ENCODE measurements at regions not wholly inside any gene's neighbourhood (a gene's known extent, or its start where the extent isn't known, plus 50 kb on each side); places are given as distances from the start of the nearest gene placed in this dataset.
A peak's percentile ranks its signal among the peaks of the same experiment; 100 is the strongest.
"Not testable (repeated sequence)": the region's sequence is repeated elsewhere in the genome, so short reads cannot be mapped to it uniquely, and the experiment has no call there.

- Mint-ChIP-seq H3K27ac (no peak overlapping the region), H3K36me3 (ENCODE audit: low read depth) (peaks cover 5% of the 10 kb centered on the region), H3K4me3 (no peak overlapping the region), H3K27me3 (ENCODE audit: low read depth) (no peaks in the 10 kb centered on the region), H3K4me1 (ENCODE audit: low read depth) (peaks cover 18% of the 10 kb centered on the region), H3K9me3 (peaks cover 39% of the 10 kb centered on the region)
Observed at GRCh38 chr6:4212588-4212987, 77.2 kb upstream of the ECI2 start.

GRCh38 chr6:4210629-4211419 is 75.4 kb upstream of the ECI2 start:
- H3K4me1 Mint-ChIP-seq (ENCODE audit: low read depth) = peaks cover 20% of the 10 kb centered on the region
- H3K9me3 Mint-ChIP-seq = peaks cover 27% of the 10 kb centered on the region
- no peak overlapping the region for H3K4me3 Mint-ChIP-seq
- H3K27me3 Mint-ChIP-seq (ENCODE audit: low read depth) = no peaks in the 10 kb centered on the region
- H3K36me3 Mint-ChIP-seq (ENCODE audit: low read depth) = peaks cover 5% of the 10 kb centered on the region
- peak overlapping the region; percentile 69 for H3K27ac Mint-ChIP-seq

GRCh38 chr6:4209196-4209595 is 73.8 kb upstream of the ECI2 start:
- Mint-ChIP-seq H3K36me3 (ENCODE audit: low read depth) (peaks cover 5% of the 10 kb centered on the region), H3K4me3 (no peak overlapping the region), H3K4me1 (ENCODE audit: low read depth) (peaks cover 20% of the 10 kb centered on the region), H3K27me3 (ENCODE audit: low read depth) (peaks cover 6% of the 10 kb centered on the region), H3K9me3 (peaks cover 28% of the 10 kb centered on the region), H3K27ac (peak overlapping the region; percentile 60)

- Mint-ChIP-seq H3K9me3 (peaks cover 23% of the 10 kb centered on the region), H3K4me3 (no peak overlapping the region), H3K27ac (no peak overlapping the region), H3K4me1 (ENCODE audit: low read depth) (peaks cover 20% of the 10 kb centered on the region), H3K27me3 (ENCODE audit: low read depth) (peaks cover 6% of the 10 kb centered on the region), H3K36me3 (ENCODE audit: low read depth) (peaks cover 5% of the 10 kb centered on the region)
Observed at GRCh38 chr6:4208158-4208557, 72.8 kb upstream of the ECI2 start.

- H3K36me3 Mint-ChIP-seq (ENCODE audit: low read depth); H3K27ac Mint-ChIP-seq; H3K4me1 Mint-ChIP-seq (ENCODE audit: low read depth); H3K4me3 Mint-ChIP-seq: not testable (repeated sequence)
- Mint-ChIP-seq H3K27me3 (ENCODE audit: low read depth) (peaks cover 12% of the 10 kb centered on the region), H3K9me3 (peaks cover 17% of the 10 kb centered on the region)
Observed at GRCh38 chr6:4203642-4204417, 68.5 kb upstream of the ECI2 start.

GRCh38 chr6:4192627-4193026 is 57.3 kb upstream of the ECI2 start:
- no peak overlapping the region for H3K4me3 Mint-ChIP-seq
- H3K9me3 Mint-ChIP-seq = no peaks in the 10 kb centered on the region
- no peaks in the 10 kb centered on the region for H3K36me3 Mint-ChIP-seq (ENCODE audit: low read depth)
- H3K27ac Mint-ChIP-seq = no peak overlapping the region
- no peaks in the 10 kb centered on the region for H3K4me1 Mint-ChIP-seq (ENCODE audit: low read depth)
- H3K27me3 Mint-ChIP-seq (ENCODE audit: low read depth) = no peaks in the 10 kb centered on the region

GRCh38 chr6:4192173-4192572 is 56.8 kb upstream of the ECI2 start:
- Mint-ChIP-seq H3K9me3 (no peaks in the 10 kb centered on the region), H3K27ac (no peak overlapping the region), H3K36me3 (ENCODE audit: low read depth) (no peaks in the 10 kb centered on the region), H3K27me3 (ENCODE audit: low read depth) (no peaks in the 10 kb centered on the region), H3K4me3 (no peak overlapping the region), H3K4me1 (ENCODE audit: low read depth) (no peaks in the 10 kb centered on the region)

GRCh38 chr6:4191271-4191721 is 55.9 kb upstream of the ECI2 start:
- H3K9me3 Mint-ChIP-seq = no peaks in the 10 kb centered on the region
- H3K27ac Mint-ChIP-seq = no peak overlapping the region
- H3K4me1 Mint-ChIP-seq (ENCODE audit: low read depth) = no peaks in the 10 kb centered on the region
- no peaks in the 10 kb centered on the region for H3K27me3 Mint-ChIP-seq (ENCODE audit: low read depth)
- no peaks in the 10 kb centered on the region for H3K36me3 Mint-ChIP-seq (ENCODE audit: low read depth)
- H3K4me3 Mint-ChIP-seq = no peak overlapping the region

- no peaks in the 10 kb centered on the region for H3K9me3 Mint-ChIP-seq
- H3K27ac Mint-ChIP-seq = no peak overlapping the region
- no peak overlapping the region for H3K4me3 Mint-ChIP-seq
- peaks cover 3% of the 10 kb centered on the region for H3K4me1 Mint-ChIP-seq (ENCODE audit: low read depth)
- H3K27me3 Mint-ChIP-seq (ENCODE audit: low read depth) = peaks cover 8% of the 10 kb centered on the region
- H3K36me3 Mint-ChIP-seq (ENCODE audit: low read depth) = no peaks in the 10 kb centered on the region
Observed at GRCh38 chr6:4189249-4189648, 53.9 kb upstream of the ECI2 start.

- H3K9me3 Mint-ChIP-seq = no peaks in the 10 kb centered on the region
- no peaks in the 10 kb centered on the region for H3K36me3 Mint-ChIP-seq (ENCODE audit: low read depth)
- peaks cover 3% of the 10 kb centered on the region for H3K4me1 Mint-ChIP-seq (ENCODE audit: low read depth)
- peaks cover 8% of the 10 kb centered on the region for H3K27me3 Mint-ChIP-seq (ENCODE audit: low read depth)
- no peak overlapping the region for H3K4me3 Mint-ChIP-seq
- no peak overlapping the region for H3K27ac Mint-ChIP-seq
Observed at GRCh38 chr6:4188801-4189200, 53.4 kb upstream of the ECI2 start.

GRCh38 chr6:4187480-4187879 is 52.1 kb upstream of the ECI2 start:
- Mint-ChIP-seq H3K36me3 (ENCODE audit: low read depth) (no peaks in the 10 kb centered on the region), H3K27me3 (ENCODE audit: low read depth) (peaks cover 8% of the 10 kb centered on the region), H3K27ac (no peak overlapping the region), H3K9me3 (no peaks in the 10 kb centered on the region), H3K4me3 (no peak overlapping the region), H3K4me1 (ENCODE audit: low read depth) (peaks cover 3% of the 10 kb centered on the region)

GRCh38 chr6:4186385-4186784 is 51.0 kb upstream of the ECI2 start:
- Mint-ChIP-seq H3K27me3 (ENCODE audit: low read depth) (peaks cover 8% of the 10 kb centered on the region), H3K36me3 (ENCODE audit: low read depth) (no peaks in the 10 kb centered on the region), H3K27ac (no peak overlapping the region), H3K9me3 (no peaks in the 10 kb centered on the region), H3K4me3 (no peak overlapping the region), H3K4me1 (ENCODE audit: low read depth) (peaks cover 3% of the 10 kb centered on the region)

- Mint-ChIP-seq H3K9me3 (no peaks in the 10 kb centered on the region), H3K36me3 (ENCODE audit: low read depth) (no peaks in the 10 kb centered on the region), H3K4me3 (no peak overlapping the region), H3K4me1 (ENCODE audit: low read depth) (peaks cover 3% of the 10 kb centered on the region), H3K27ac (peak overlapping the region; percentile 1), H3K27me3 (ENCODE audit: low read depth) (peaks cover 8% of the 10 kb centered on the region)
Observed at GRCh38 chr6:4185846-4186245, 50.5 kb upstream of the ECI2 start.

GRCh38 chr6:4185419-4185818 is 50.0 kb upstream of the ECI2 start:
- H3K4me3 Mint-ChIP-seq = no peak overlapping the region
- peaks cover 3% of the 10 kb centered on the region for H3K4me1 Mint-ChIP-seq (ENCODE audit: low read depth)
- H3K27ac Mint-ChIP-seq = peak overlapping the region; percentile 1
- peaks cover 8% of the 10 kb centered on the region for H3K27me3 Mint-ChIP-seq (ENCODE audit: low read depth)
- H3K36me3 Mint-ChIP-seq (ENCODE audit: low read depth) = no peaks in the 10 kb centered on the region
- H3K9me3 Mint-ChIP-seq = no peaks in the 10 kb centered on the region
